GM21447 (cell line): ENCODE measurements at regions not wholly inside any gene's neighbourhood (a gene's known extent, or its start where the extent isn't known, plus 50 kb on each side); places are given as distances from the start of the nearest gene placed in this dataset.

Source experiments
- ATAC-seq: cut with Tn5 transposase; IDR thresholded peaks from one replicate; pipeline ENCODE4 v1.9.1; 2021; ENCODE audit not compliant: unreplicated experiment

DNA sequence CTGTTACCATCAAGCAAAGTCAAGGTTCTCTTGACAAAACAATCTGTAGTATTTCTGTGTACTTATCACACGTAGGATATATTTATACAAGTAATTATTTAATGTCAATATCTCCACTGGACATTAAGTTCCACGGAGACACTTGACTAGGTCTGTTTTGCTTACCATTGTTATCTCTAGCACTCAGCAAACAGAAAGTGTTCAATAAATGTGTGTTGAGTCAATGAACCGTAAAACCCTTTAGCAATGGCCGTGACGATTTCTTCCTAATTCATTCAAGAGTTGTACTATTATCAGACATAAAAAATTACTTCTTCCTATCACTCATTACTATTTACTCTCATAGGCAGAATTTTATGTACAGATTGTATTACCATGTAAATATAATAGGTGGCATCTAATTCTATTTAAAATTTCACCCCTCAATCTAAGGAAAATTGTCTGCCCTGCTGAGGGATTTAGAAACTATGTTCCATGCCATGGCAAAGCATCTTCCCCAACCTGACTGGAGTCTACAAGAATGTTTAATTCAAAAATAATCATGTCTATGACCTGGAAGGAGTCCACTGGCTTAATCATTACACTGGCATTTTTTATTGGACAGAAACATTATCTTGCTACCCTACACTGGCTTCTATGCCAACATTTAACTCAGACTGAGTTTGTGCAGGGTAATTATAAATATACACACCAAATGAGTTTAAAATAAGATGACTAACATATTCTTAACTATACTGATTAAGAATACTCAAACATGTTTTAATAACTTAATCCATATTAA lies 301.9 kb downstream of the ZEB2 start:
- no peak for ATAC-seq

DNA sequence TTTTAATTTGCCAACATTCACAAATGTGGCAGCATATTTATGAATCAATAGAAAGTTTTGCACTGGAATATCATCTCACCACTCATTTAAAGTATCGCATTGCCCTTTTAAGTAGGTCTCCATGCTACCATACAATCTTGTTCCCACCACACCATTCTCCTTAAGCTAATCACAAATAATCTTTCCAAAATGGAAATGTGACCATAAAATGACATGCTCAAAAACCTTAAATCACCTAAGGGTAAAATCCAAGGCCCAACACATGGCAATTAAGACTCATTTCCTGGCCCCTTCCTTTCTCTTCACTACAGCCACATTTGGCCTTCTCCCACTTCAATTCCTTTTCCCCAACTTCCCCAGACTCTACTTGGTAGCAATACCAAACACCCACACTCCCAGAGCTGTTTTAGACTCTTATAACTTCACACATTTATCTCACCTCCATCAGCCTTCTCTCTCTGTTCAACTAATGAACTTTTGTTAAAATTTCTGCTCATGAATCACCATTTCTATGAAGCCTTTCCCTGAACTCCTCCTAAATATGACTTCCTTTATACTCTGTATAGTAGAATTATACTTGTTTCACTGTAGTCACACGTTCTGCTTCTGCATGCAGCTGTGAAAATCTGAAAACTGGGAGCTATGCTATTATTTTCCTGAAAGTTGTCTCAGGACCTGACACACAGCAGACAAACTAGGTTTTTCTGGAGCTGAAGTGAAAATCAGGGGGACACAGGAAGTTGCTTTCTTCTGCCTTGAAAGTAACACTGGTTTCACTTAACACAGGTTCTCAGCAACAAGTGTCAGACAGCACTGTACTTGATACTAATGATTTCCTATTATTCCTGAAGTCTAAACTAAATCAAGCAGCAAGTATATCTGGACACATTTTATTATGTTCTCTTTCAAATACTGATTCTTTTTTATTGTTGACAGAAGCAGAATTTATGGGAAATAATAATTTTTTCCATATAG lies 303.9 kb downstream of the ZEB2 start:
- peak; percentile 59 for ATAC-seq

DNA sequence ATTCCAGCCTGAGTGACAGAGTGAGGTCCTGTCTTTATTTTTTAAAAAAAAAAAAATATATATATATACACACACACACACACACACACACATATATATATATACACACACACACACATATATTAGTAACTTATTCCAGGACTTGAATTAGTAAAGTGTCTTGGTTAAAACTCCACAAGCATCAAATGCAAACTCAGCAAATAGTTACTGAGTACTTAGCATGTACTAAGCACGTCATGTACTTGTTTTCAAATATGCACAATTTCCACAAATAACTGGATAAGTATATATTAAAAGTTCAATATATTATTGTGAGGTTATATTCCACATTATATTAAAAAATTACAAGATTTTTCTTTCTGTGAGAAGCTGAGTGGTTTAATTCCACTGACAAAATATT lies 304.7 kb downstream of the ZEB2 start:
- ATAC-seq, result no peak

DNA sequence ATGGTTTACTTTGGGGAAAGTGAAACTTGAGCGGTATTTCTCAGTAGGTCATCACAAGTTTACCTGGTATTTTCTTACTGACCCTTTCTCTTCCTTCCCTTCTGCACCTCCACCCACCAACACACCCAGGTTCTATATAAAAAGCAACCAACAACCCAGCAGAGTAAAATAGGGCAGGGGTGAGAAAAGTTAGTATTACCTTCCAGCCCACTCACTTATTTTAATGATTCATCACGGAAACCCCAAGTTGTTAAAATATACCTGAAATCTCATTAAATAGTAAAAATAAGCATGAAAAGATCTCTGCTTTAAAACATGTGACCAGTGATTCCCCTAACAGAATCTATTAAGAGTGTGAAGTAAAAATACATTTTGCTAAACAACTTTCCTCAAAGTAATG lies 306.1 kb downstream of the ZEB2 start:
- peak; percentile 93 for ATAC-seq

DNA sequence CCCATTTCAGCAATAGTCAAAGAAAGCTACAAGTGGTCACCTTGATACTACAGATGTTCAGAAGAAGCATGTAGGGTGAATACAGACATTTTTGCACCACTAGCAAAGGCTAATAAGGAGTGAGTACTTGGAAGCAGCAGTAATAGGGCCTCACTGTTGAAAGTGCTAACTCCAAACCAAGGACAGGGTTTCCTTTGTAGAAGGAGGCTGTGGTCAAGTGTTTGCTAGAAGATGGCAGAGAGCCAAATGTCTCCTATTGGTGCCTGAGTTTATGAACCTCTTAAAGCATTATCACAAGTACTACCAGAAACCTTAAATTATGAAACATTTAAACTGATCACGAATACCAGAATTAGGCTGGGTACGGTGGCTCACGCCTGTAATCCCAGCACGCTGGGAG lies 308.1 kb downstream of the ZEB2 start:
- no peak for ATAC-seq

DNA sequence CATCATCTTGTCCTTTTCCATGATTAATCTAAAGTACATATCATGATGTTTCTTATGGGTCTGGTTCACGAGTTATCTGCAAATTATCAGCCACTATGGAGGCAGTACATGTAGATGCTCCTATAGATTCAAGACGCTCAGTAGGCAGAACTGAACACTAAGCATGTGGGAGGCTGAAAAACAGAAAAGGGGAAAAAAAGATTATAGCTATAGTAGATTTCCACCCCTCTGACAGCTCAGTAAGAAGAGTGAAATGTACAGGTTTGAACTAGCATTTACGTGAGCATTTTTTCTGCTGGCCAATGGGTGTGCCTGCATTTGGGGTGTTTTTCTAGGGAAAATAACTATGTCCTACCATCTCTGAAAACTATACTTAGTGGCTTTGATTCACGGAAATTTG lies 308.9 kb downstream of the ZEB2 start:
- no peak for ATAC-seq

DNA sequence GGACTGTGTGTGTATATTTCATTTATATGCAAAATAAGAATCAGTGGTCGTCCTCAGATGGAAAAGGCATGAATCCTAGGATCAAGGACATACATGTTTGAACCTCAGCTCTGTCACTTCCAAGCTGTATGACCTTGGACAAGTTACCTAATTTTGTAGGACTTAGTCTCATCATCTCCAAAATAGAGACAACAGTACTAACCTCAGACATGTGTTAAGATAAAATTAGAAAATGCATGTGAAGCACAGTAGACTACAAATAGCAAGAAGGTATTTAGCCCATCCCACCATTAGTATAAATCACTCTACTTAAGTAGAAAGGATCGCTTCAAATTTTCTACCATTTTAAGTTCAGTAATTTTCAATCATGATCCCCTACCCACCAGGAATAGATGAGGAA lies 309.8 kb downstream of the ZEB2 start:
- ATAC-seq, result no peak

DNA sequence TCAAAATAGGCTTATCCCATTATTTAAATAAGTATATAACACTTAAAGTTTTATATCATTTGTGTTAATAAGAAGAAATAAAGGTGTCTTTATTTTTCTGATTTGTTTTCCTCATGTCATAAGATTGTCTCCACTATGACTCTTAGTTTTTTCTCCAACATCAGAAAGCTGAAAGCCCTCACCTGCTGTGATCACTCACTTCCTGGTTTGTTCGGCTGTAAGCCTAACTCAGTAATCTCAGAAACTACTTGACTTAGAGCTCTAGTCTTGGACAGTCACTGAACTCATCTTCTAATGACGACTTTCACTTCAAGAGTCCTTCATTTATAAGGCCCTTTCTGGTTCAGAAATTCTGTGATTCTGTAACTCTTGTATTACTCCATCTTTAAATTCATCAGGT lies 311.0 kb downstream of the ZEB2 start:
- no peak for ATAC-seq

DNA sequence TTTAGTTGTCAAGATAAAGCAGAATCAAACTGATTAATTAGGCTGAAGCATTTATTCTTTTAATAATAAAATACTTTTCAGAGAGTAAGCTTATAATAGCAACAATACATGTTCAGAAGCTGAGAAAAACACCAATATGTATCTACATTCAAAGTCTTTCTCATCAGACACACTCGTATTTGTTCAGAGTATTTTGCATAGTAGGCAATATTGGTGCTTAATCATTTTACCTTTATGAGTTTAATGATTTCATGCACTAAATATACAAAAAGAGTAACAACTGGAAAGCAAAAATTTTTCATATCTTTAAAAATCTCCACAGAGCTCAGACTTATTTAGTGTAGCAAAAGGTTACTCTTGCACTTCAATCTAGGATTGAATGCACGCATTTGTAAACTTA lies 313.9 kb downstream of the ZEB2 start:
- no peak for ATAC-seq

DNA sequence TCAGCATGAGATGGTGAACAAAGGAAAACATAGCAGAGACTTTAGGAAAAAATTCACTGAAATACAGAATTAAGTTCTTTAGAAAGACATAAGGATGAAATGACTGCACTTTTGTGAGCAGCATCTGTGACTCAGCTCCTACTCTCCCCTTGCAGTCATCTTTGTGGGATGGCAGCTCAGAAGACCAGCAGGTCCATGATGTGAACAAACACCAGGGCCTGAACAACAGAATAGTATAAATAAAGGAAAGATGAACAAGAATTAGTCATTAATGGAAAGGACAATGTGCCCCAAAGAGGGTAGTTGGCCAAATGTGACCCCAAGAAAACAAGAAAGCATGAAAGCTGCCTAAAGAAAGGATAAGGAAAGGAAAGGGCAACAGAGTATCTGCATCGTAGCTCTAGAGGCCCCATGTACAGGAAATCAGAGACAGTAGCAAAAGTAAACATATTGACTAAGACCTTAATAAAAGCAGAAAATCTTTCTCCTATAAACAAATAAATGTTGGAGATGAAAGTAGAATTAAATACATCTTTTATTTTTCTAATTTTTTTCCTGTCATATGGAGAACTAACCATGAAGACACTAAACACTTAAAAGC lies 318.0 kb downstream of the ZEB2 start:
- ATAC-seq, result no peak

DNA sequence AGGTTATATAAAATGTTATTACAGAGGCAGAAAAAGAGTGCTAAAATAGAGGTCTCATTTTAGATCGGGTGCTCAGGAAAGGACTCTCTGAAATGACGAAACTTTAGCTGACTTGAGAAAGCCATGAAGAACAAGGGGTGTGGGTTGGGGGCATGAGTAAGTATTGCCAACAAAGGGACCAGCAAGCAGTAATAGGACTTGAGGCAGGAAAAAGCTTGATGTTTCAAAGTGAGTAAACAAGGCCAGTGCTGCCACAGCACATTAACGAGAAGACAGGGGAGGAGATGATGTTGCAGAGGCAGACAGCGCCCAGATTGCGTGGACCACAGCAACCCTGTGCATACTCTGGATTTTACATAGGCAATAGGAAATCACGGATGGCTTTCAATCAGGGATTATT lies 318.8 kb downstream of the ZEB2 start:
- no peak for ATAC-seq

DNA sequence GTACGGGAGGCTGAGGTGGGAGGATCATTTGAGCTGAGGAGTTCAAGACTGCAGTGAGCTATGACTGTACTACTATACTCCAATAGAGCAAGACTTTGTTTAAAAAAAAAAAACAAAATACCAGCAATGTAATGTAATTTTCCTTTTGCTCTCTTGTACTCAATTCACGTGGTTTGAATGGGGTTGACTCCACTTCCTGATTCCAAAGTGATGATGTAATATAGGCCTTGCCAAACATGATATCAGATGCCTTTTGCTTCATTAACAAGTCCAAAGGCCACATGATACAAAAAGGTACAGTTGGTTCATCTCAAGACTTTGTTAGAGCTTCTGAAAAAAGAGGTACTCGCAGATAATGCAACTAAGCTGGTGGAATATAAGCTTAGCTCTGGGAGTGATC lies 321.8 kb downstream of the ZEB2 start:
- no peak for ATAC-seq

DNA sequence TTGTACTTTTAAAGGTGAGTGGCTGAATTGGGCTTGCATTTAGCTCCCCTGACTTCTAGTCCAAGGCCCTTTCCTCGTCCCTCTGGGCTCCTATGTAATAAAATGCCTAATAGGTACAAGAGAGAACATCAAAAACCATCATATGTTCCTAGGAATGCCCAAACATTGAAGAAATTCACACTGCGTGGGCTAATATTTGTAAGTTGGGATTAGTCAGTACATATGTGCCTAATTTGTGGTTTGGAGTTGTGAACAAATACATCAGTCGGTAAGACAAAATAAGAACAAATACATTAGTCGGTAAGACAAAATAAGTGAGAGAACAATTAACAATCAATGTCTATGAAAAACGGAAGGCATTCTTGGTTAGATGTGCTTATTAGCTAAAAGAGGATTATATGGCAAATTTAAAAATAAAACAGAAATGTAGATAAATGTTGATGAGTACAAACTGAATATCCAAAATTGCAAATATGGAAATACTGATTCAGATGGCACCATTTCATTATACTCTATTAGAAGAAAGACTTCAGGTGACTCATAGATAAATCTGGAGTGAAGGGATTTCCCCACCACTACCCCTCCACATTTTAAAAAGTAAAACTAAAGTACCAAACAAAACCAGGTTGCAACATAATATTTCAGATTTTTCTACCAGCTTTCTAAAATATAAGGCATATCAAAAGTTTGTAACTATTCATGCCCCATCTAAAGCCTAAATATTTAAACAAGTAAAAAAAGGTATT lies 325.4 kb downstream of the ZEB2 start:
- ATAC-seq, result no peak

DNA sequence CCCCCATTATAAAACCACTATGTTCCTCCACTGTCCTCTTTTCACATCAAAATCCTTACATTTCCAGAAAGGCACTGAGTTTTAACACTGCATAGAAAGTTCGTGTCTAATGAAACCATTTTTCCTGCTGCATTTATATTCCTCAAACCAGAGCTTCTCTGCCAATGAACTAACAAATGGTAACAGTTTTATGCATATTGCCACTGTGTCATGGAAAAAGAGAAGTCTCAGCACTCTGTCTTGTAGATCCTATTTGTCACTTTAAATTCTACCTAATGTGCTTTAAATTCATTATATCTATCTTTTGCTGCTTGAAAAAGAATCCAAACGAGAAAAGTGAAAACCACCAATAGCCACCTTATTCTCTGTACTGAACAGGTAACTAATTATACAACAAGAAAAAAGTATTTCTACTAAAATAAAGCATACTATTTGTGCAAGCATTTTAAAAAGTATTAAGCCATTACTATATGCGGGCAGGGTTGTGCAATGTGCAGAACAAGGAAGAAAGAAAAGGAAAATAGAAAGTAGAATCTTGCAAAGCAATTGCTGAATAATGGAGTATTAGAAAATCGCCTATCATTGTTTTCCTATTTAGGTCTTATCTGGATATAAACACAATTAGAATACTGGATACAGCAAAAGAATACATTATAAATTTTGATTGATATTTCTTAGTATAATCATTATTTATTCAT lies 328.9 kb downstream of the ZEB2 start:
- ATAC-seq, result no peak

DNA sequence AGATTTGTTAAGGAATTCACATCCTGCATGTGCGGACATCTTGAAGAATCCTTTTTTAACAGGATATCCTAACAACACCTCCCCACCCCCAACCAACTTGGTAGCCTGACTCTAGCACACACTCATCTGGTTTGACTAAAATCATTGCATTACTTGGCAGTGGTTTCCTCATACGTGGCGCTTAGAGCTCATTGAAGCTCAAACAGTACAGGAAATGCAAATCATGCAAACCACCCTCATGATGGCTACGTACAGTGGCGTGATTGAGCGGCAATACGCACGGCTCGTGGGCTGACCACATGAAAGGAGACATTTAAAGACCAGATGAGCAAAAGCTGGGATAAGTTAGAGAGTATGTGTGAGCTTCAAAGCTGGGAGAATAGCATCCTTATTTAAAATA lies 336.2 kb downstream of the ZEB2 start:
- ATAC-seq, result peak; percentile 97

DNA sequence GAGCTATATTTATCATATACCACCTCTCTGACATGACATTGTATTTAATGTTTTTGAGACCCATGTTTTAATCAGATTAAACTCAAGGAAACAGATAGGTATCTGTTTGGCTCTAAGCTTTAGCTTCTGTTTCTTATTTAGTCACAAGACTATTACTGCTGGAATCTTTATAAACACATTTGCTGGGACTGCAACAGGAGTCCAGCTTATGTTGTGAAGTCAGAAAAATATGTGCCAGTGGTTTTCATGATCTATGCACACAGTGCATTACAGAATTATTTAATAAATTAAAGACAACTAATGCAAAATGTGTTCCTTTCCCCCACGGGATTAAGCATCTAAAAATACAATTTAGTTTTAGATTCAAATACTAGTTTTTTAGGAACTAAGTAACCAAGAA lies 338.9 kb downstream of the ZEB2 start:
- no peak for ATAC-seq

DNA sequence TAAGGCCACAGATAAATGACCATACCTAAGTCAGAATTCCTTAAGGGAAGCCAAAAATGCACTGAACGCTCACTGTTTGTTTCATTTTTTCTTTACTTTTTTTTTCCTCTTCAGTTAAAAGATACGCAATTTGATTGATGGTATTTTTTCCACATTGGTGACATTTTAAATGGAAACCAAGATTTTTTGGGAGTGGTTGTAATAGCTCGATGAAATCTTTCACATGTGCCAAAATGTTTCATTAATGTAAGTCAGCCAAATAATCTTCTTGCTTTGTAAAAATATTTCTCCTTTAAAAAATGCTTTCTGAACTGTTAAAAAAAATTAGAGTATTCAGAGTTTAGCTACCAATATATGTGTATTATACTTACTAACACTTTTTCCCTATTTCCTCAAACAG lies 339.8 kb downstream of the ZEB2 start:
- ATAC-seq, result no peak

DNA sequence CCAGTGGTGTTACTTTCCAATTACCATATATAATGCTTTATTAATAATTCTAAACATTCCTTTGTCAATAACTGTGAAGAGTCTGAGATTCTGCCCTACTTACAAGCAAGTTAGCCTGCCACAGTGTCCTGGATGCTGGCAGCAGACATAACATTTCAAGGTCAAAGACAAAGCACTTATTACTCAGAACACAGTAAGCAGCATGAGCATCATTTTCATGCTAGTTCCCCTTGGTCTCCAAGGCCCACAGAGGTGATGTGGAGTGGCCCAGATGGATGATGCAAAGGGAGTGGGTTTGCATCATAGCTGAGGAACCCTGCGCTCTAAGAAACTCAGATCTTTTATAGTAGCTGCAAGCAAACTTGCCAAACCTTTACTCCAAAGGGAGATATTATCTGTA lies 349.7 kb downstream of the ZEB2 start:
- ATAC-seq, result no peak

DNA sequence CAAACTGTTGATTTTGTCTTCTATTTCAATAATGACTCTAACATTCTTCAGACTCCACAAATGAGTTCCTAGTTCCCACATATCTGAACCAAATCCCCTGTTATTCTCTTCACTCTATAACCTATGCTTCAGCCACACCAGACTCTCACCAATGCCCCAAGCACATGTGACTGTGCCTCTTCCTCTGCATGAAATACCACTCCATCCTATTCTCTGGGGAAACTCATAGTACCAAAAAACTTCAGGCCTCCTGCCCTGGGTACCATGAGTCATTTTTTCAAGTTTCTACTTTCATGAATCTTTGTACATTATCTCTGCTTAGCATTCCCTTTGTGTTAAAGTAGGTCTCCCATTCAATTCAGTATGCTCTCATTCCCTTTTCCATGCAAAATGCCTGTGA lies 353.2 kb downstream of the ZEB2 start:
- no peak for ATAC-seq

DNA sequence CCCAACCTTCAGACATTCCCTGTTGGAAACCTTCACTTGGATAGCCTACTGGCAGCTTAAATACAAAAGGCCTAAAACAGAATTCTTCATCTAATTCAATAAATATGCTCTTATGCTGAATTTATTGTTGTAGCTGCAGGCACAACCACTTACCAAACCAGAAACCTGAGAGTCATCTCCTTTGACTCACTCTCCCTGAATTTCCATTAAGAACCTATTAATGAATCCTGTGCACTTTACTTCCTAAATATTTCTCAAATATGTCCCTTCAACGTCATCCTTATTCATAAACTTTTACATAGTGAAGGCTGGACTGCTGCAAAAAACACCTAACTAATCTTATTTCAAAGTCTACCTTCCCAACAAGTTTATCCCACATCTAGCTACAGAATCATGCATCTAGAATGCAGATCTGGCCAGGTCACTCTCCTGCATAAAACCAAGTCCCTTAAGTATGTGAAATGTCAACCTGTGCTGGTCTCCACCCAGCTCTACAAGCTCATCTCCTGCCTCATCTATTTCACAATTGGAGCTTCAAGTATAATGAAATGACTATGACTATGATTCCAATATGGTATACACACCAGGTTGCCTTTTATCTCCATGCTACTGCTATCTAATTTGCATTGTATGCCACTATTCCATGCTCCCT lies 354.2 kb downstream of the ZEB2 start:
- no peak for ATAC-seq
